PC-9 (cell line): ENCODE measurements at regions not wholly inside any gene's neighbourhood (a gene's known extent, or its start where the extent isn't known, plus 50 kb on each side); places are given as distances from the start of the nearest gene placed in this dataset.

Experiments used
- EZH2 ChIP-seq: fragments of 200-600 bp; sonication (generic); IDR thresholded peaks from 2 replicates; pipeline ENCODE4 v1.8.0; 2017; ENCODE audit warnings: antibody characterized with exemption, low read depth
- TF ChIP-seq, protein P1 (sequence below): fragments of 200-600 bp; sonication (generic); conservative IDR thresholded peaks from 2 replicates; pipeline ENCODE4 v1.6.1; 2017; ENCODE audit warnings: mixed run types, antibody characterized with exemption, mild to moderate bottlenecking, moderate library complexity

GRCh38 chr18:79599441-79599931 is 80.1 kb upstream of the CTDP1 start:
- TF ChIP-seq, protein P1, sequence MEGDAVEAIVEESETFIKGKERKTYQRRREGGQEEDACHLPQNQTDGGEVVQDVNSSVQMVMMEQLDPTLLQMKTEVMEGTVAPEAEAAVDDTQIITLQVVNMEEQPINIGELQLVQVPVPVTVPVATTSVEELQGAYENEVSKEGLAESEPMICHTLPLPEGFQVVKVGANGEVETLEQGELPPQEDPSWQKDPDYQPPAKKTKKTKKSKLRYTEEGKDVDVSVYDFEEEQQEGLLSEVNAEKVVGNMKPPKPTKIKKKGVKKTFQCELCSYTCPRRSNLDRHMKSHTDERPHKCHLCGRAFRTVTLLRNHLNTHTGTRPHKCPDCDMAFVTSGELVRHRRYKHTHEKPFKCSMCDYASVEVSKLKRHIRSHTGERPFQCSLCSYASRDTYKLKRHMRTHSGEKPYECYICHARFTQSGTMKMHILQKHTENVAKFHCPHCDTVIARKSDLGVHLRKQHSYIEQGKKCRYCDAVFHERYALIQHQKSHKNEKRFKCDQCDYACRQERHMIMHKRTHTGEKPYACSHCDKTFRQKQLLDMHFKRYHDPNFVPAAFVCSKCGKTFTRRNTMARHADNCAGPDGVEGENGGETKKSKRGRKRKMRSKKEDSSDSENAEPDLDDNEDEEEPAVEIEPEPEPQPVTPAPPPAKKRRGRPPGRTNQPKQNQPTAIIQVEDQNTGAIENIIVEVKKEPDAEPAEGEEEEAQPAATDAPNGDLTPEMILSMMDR, result no peak
- no peak for TF ChIP-seq EZH2
